Motor neuron (in vitro differentiated cells): ENCODE measurements at regions not wholly inside any gene's neighbourhood (a gene's known extent, or its start where the extent isn't known, plus 50 kb on each side); places are given as distances from the start of the nearest gene placed in this dataset.

Experiments used
- ATAC-seq, 8 experiments: fragments of 200-7000 bp; cut with Tn5 transposase; replicated peaks in 6 of 8; 2 replicates each; pipeline ENCODE4 v1.8.0; 2021; ENCODE audit warnings: mild to moderate bottlenecking in 8 of 8, moderate library complexity in 8 of 8
- H3K27ac ChIP-seq, 2 donors: fragments of 250-450 bp; sonication (Bioruptor Pico); 2 replicates each; pipeline ENCODE4 v1.9.0; 2021; ENCODE audit warnings: antibody characterized with exemption in 2 of 2, mild to moderate bottlenecking in 2 of 2, moderate library complexity in 1 of 2
- H3K4me1 ChIP-seq, 2 donors: fragments of 250-450 bp; sonication (Bioruptor Pico); replicated peaks in 1 of 2; 2 replicates each; pipeline ENCODE4 v1.6.1; 2021; ENCODE audit warnings: antibody characterized with exemption in 2 of 2, mild to moderate bottlenecking in 2 of 2, moderate library complexity in 1 of 2
- H3K4me3 ChIP-seq, 5 donors: fragments of 250-450 bp; sonication (Bioruptor Pico); 2 replicates each; pipeline ENCODE4 v1.9.0; 2021; ENCODE audit warnings: antibody characterized with exemption in 5 of 5, mild to moderate bottlenecking in 5 of 5, moderate library complexity in 4 of 5
- WGBS, 10 experiments: fragments of 450-650 bp; shearing (Covaris generic); methylation state at CpG; one replicate each; pipeline ENCODE4 v1.0.0; 2022; 5-methylcytosine and 5-hydroxymethylcytosine counted together
- in situ Hi-C, 9 experiments: fragments of 400-800 bp; cut with MboI; loops; one replicate each; pipeline ENCODE4 v1.15.0; 2021; ENCODE audit warnings: low sequenced_read_pairs in 9 of 9, low pct_unique_long_range_greater_than_20kb in 2 of 9; ENCODE audit not compliant: unreplicated experiment in 9 of 9

GRCh38 chr3:153093629-153094028, 68.4 kb upstream of the RAP2B start:
- no peak overlapping the region for H3K27ac ChIP-seq
- no peaks in the 10 kb centered on the region for H3K4me1 ChIP-seq
- in situ Hi-C loops = no loop called here
- ATAC-seq = no peak
- H3K4me3 ChIP-seq = no peak overlapping the region

GRCh38 chr3:153094386-153094785, 67.6 kb upstream of the RAP2B start:
- no peaks in the 10 kb centered on the region for H3K4me1 ChIP-seq
- ATAC-seq = peak in 2 of 8 experiments; percentile 19 to 46
- WGBS, 10 experiments = 14 to 60% (median 42%) methylated on average over 1 of the region's 1 CpG; no CpG with 5 or more reads in 2 of the 10 experiments
- H3K27ac ChIP-seq = no peak overlapping the region
- no peak overlapping the region for H3K4me3 ChIP-seq
- in situ Hi-C loops = no loop called here

DNA sequence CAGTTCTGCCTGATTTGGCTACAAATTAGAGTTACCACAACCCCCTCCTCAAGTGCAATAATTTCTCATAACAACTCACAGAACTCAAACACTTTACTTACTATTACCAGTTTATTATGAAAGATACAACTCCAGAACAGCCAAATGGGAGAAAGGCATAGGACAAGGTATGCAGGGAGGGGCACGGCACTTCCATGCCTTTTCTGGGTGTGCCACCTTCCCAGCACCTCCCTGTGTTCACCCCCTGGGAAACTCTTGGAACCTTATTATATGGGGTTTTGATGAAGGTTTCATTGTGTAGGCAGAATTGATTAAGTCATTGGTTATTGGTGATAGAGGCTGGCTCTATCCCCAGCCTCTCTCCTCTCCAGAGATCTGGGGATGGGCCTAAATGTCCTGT, 66.6 kb upstream of the RAP2B start:
- Histone ChIP-seq H3K27ac (no peak overlapping the region), H3K4me1 (no peaks in the 10 kb centered on the region), H3K4me3 (no peak overlapping the region)
- 91 to 100% methylated on average over 1 of the region's 1 CpG; no CpG with 5 or more reads in 8 of the 10 experiments for WGBS, 10 experiments
- in situ Hi-C loops = no loop called here
- no peak for ATAC-seq

DNA sequence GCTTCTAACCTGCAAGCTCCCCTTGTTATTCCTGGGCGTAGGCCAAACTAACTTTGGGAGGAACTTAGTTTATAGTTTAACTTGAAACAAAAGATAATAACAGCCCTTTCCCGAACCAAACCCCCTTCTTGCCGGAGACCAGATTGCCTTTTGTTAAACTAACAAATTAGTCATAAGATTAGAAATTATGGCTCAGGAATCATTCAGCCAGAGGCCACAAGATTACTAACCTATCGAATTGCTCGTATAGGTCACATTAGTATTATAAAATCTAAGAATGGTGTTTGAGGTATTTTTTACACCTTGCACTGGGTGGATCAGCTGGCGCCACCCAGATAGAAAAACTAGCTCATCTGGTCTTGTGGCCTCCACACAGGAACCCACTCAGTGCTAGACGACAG, 65.3 kb upstream of the RAP2B start:
- in situ Hi-C loops = no loop called here
- Histone ChIP-seq H3K4me3 (no peak overlapping the region), H3K4me1 (no peaks in the 10 kb centered on the region), H3K27ac (no peak overlapping the region)
- no peak for ATAC-seq
- 71 to 100% (median 82%) methylated on average over 2 to 7 of the region's 7 CpGs; no CpG with 5 or more reads in 2 of the 10 experiments for WGBS, 10 experiments

DNA sequence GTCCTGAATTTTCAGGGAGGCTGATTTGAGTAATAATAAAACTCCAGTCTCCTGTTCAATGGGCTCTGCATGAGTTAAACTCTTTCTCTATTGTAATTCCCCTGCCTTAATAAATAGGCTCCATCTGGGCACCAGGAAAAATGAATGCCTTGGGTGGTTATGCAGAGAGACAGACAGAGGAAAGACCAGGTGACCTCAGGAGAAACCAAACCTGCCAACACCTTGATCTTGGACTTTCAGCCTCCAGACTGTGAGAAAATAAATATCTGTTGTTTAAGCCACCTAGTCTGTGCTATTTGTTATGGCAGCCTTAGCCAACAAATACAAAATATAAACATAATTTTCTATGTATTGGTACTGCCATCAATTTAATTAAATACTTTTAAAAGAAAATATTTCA, 64.8 kb upstream of the RAP2B start:
- no peak for ATAC-seq
- in situ Hi-C loops = no loop called here
- Histone ChIP-seq H3K4me3 (no peak overlapping the region), H3K27ac (no peak overlapping the region), H3K4me1 (no peaks in the 10 kb centered on the region)

GRCh38 chr3:153099131-153099530, 62.9 kb upstream of the RAP2B start:
- Histone ChIP-seq H3K27ac (no peak overlapping the region), H3K4me3 (no peak overlapping the region), H3K4me1 (no peaks in the 10 kb centered on the region)
- WGBS, 10 experiments = 75 to 100% (median 95%) methylated on average over 1 to 9 of the region's 9 CpGs; no CpG with 5 or more reads in 2 of the 10 experiments
- no peak for ATAC-seq
- in situ Hi-C loops = no loop called here

GRCh38 chr3:153103406-153103945, 58.5 kb upstream of the RAP2B start:
- no peak overlapping the region for H3K4me3 ChIP-seq
- no peak overlapping the region for H3K27ac ChIP-seq
- no peaks in the 10 kb centered on the region for H3K4me1 ChIP-seq
- ATAC-seq = no peak
- WGBS, 10 experiments = 20 to 100% (median 94%) methylated on average over 1 to 2 of the region's 2 CpGs; no CpG with 5 or more reads in 3 of the 10 experiments
- in situ Hi-C loops = no loop called here

DNA sequence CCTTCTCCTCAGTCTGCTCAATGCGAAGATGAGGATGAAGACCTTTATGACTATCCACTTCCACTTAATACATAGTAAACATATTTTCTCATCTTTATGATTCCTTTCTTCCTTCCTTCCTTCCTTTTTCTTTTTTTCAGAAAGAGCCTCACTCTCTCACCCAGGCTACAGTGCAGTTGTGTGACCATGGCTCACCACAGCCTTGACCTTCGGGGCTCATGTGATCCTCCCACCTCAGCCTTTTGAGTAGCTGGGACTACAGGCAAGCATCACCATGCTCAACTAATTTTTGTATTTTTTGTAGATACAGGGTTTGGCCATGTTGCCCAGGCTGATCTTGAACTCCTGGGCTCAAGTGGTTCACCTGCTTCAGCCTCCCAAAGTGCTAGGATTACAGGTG, 52.0 kb upstream of the RAP2B start:
- WGBS, 10 experiments = 40 to 100% (median 100%) methylated on average over 1 to 2 of the region's 2 CpGs; no CpG with 5 or more reads in 2 of the 10 experiments
- in situ Hi-C loops = no loop called here

DNA sequence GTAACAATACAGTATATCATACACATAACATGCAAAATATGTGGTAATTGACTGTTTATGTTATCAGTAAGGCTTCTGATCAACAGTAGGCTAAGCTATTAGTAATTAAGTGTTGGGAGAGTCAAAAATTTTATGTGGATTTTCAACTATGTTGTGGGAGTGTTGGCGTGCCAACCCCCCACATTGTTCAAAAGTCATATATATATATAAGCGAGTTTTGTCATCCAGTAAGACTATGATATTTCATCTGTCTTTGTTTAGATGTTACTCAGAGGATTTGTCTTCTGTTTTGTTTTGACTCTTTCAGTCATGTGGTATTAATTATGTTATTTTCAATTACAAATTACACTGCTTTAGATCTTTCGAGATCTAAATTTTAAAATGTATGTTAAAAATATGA, 51.0 kb upstream of the RAP2B start:
- Histone ChIP-seq H3K4me3 (no peak overlapping the region), H3K27ac (no peak overlapping the region), H3K4me1 (no peaks in the 10 kb centered on the region)
- 13 to 100% (median 67%) methylated on average over 1 to 3 of the region's 3 CpGs; no CpG with 5 or more reads in 1 of the 10 experiments for WGBS, 10 experiments
- in situ Hi-C loops = no loop called here
- ATAC-seq = no peak

More for the DNA sequence above, 52.0 kb upstream of the RAP2B start:
- no peak for ATAC-seq
- no peak overlapping the region for H3K27ac ChIP-seq
- no peak overlapping the region for H3K4me3 ChIP-seq
- H3K4me1 ChIP-seq = no peaks in the 10 kb centered on the region
